ENCODE measurements at regions not wholly inside any gene's neighbourhood (a gene's known extent, or its start where the extent isn't known, plus 50 kb on each side); places are given as distances from the start of the nearest gene placed in this dataset.

GRCh38 chr7:49631960-49632359 is 141.5 kb upstream of the VWC2 start:
- TF ChIP-seq POLR2A (IDR thresholded peaks at IDR 0.05) (no peak), CTCF (IDR thresholded peaks at IDR 0.05) (no peak)

Data from heart left ventricle (tissue), 13 donors.